Thyroid gland (tissue), 4 donors: ENCODE measurements at regions not wholly inside any gene's neighbourhood (a gene's known extent, or its start where the extent isn't known, plus 50 kb on each side); places are given as distances from the start of the nearest gene placed in this dataset.

Experiments used
- DNase-seq, 2 donors: peaks; one replicate each; pipeline ENCODE4 v3.0.0-alpha.2; 2019
- H3K27ac ChIP-seq, 3 donors: fragments of 200-600 bp; sonication (generic); 1 replicate in 2 of 3; 2 replicates in 1 of 3; pipeline ENCODE4 v1.5.1; 2016 to 2019; ENCODE audit warnings: mild to moderate bottlenecking in 1 of 3, moderate library complexity in 1 of 3
- H3K27me3 ChIP-seq: fragments of 200-600 bp; sonication (generic); one replicate; pipeline ENCODE4 v1.5.1; 2019
- H3K36me3 ChIP-seq, 2 donors: fragments of 200-600 bp; sonication (generic); one replicate each; pipeline ENCODE4 v1.5.1; 2016 to 2019
- H3K4me1 ChIP-seq, 2 donors: fragments of 200-600 bp; sonication (generic); one replicate each; pipeline ENCODE4 v1.5.1; 2017 to 2019
- H3K4me3 ChIP-seq, 3 donors: fragments of 200-600 bp; sonication (generic); replicated peaks in 1 of 3; 1 replicate in 2 of 3; 2 replicates in 1 of 3; pipeline ENCODE4 v1.5.1; 2016; ENCODE audit warnings: mild to moderate bottlenecking in 1 of 3
- H3K9me3 ChIP-seq: fragments of 200-600 bp; sonication (generic); one replicate; pipeline ENCODE4 v1.5.1; 2017
- CTCF ChIP-seq, 6 experiments: fragments of 200-600 bp in 3 of 6; fragments of 450-650 bp in 3 of 6; sonication (generic) in 3 of 6; IDR thresholded peaks; one replicate each; pipeline ENCODE4 v1.5.1; 2016 to 2019; ENCODE audit warnings: antibody characterized with exemption in 6 of 6, mild to moderate bottlenecking in 2 of 6, inconsistent platforms in 1 of 6, moderate library complexity in 1 of 6
- POLR2A ChIP-seq, 2 donors: fragments of 450-650 bp; IDR thresholded peaks; one replicate each; pipeline ENCODE4 v1.6.1; 2017; ENCODE audit warnings: antibody characterized with exemption in 2 of 2, mild to moderate bottlenecking in 2 of 2, moderate library complexity in 1 of 2
- WGBS, 2 donors: methylation state at CpG; one replicate each; pipeline ENCODE4 v1.1.5; 2017; 5-methylcytosine and 5-hydroxymethylcytosine counted together
- intact Hi-C: fragments of 100-400 bp; cut with DNase I; formaldehyde crosslinking; loops from one replicate; pipeline ENCODE4 v1.15.1; 2023

- Histone ChIP-seq H3K4me3 (no peak overlapping the region), H3K4me1 (no peaks in the 10 kb centered on the region), H3K27ac (no peak overlapping the region), H3K27me3 (no peaks in the 10 kb centered on the region), H3K36me3 (no peaks in the 10 kb centered on the region), H3K9me3 (no peaks in the 10 kb centered on the region)
- intact Hi-C loops: no loop called here
- 5 to 13% methylated on average over 1 of the region's 1 CpG for WGBS, 2 donors
- TF ChIP-seq CTCF (IDR thresholded peaks at IDR 0.05): no peak
- TF ChIP-seq POLR2A (IDR thresholded peaks at IDR 0.05): no peak
- no peak for DNase-seq
These were observed 221.9 kb downstream of the LRRN1 start for GRCh38 chr3:4021162-4021561.

- H3K27ac ChIP-seq: no peak overlapping the region
- intact Hi-C loops: no loop called here
- DNase-seq: no peak
- TF ChIP-seq CTCF (IDR thresholded peaks at IDR 0.05): no peak
- no peak for TF ChIP-seq POLR2A (IDR thresholded peaks at IDR 0.05)
- H3K36me3 ChIP-seq: no peaks in the 10 kb centered on the region
- H3K4me3 ChIP-seq: no peak overlapping the region
- 80 to 87% methylated on average over 7 of the region's 7 CpGs for WGBS, 2 donors
- no peaks in the 10 kb centered on the region for H3K27me3 ChIP-seq
- H3K9me3 ChIP-seq: no peaks in the 10 kb centered on the region
- H3K4me1 ChIP-seq: peaks cover 0 to 5% of the 10 kb centered on the region in 2 donors
These were observed 229.9 kb downstream of the LRRN1 start for GRCh38 chr3:4029135-4029534.

GRCh38 chr3:4030624-4031023 lies 231.4 kb downstream of the LRRN1 start:
- H3K36me3 ChIP-seq: no peaks in the 10 kb centered on the region
- TF ChIP-seq CTCF (IDR thresholded peaks at IDR 0.05) (no peak), POLR2A (IDR thresholded peaks at IDR 0.05) (no peak)
- H3K9me3 ChIP-seq: no peaks in the 10 kb centered on the region
- no peak for DNase-seq
- 100% methylated on average over 1 of the region's 1 CpG for WGBS, 2 donors
- intact Hi-C loops: no loop called here
- H3K27ac ChIP-seq: no peak overlapping the region
- H3K4me1 ChIP-seq: peaks cover 0 to 5% of the 10 kb centered on the region in 2 donors
- H3K4me3 ChIP-seq: no peak overlapping the region
- H3K27me3 ChIP-seq: no peaks in the 10 kb centered on the region

GRCh38 chr3:4033296-4033695 lies 234.1 kb downstream of the LRRN1 start:
- TF ChIP-seq POLR2A (IDR thresholded peaks at IDR 0.05) (no peak), CTCF (IDR thresholded peaks at IDR 0.05) (no peak)
- 39 to 42% methylated on average over 2 of the region's 2 CpGs for WGBS, 2 donors

GRCh38 chr3:4036046-4036445 lies 236.8 kb downstream of the LRRN1 start:
- Histone ChIP-seq H3K4me3 (no peak overlapping the region), H3K36me3 (no peaks in the 10 kb centered on the region), H3K9me3 (no peaks in the 10 kb centered on the region), H3K27me3 (no peaks in the 10 kb centered on the region), H3K4me1 (peaks cover 0 to 5% of the 10 kb centered on the region in 2 donors), H3K27ac (no peak overlapping the region)
- DNase-seq: no peak
- intact Hi-C loops: no loop called here
- no peak for TF ChIP-seq CTCF (IDR thresholded peaks at IDR 0.05)
- TF ChIP-seq POLR2A (IDR thresholded peaks at IDR 0.05): no peak

More at GRCh38 chr3:4033296-4033695, 234.1 kb downstream of the LRRN1 start:
- H3K9me3 ChIP-seq: no peaks in the 10 kb centered on the region
- intact Hi-C loops: no loop called here
- H3K36me3 ChIP-seq: no peaks in the 10 kb centered on the region
- peaks cover 0 to 5% of the 10 kb centered on the region in 2 donors for H3K4me1 ChIP-seq
- H3K4me3 ChIP-seq: no peak overlapping the region
- no peaks in the 10 kb centered on the region for H3K27me3 ChIP-seq
- no peak overlapping the region for H3K27ac ChIP-seq
- DNase-seq: no peak
